Cardiac fibroblast (primary cell): ENCODE measurements at regions not wholly inside any gene's neighbourhood (a gene's known extent, or its start where the extent isn't known, plus 50 kb on each side); places are given as distances from the start of the nearest gene placed in this dataset.
"Not testable (repeated sequence)": the region's sequence is repeated elsewhere in the genome, so short reads cannot be mapped to it uniquely, and the experiment has no call there.

Source experiments
- DNase-seq, 2 donors: peaks; one replicate each; pipeline versions ENCODE4 v3.0.0 to v3.0.0-alpha.2; 2010; ENCODE audit warnings: low read depth in 2 of 2
- H3K4me3 ChIP-seq, 2 donors: replicated peaks in 1 of 2; 1 replicate in 1 of 2; 2 replicates in 1 of 2; pipeline ENCODE4 v1.5.1; 2011; ENCODE audit warnings: low read depth in 2 of 2, low read length in 2 of 2, mild to moderate bottlenecking in 2 of 2, moderate library complexity in 1 of 2
- CTCF ChIP-seq: IDR thresholded peaks from one replicate; pipeline ENCODE4 v1.5.1; 2011; ENCODE audit warnings: low read depth, mild to moderate bottlenecking, low read length, inconsistent platforms

- no peak overlapping the region for H3K4me3 ChIP-seq
- no peak for DNase-seq
- TF ChIP-seq CTCF, result no peak
These were observed 576.9 kb downstream of the BNC2 start for GRCh38 chr9:16293610-16294009.

- peak in 1 of 2 donors; percentile 72 for DNase-seq
- no peak overlapping the region for H3K4me3 ChIP-seq
- TF ChIP-seq CTCF, result no peak
These were observed 576.2 kb downstream of the BNC2 start for GRCh38 chr9:16294133-16294770.

GRCh38 chr9:16294940-16295339 is 575.5 kb downstream of the BNC2 start:
- H3K4me3 ChIP-seq, DNase-seq: not testable (repeated sequence)

- H3K4me3 ChIP-seq, DNase-seq: not testable (repeated sequence)
These were observed 571.1 kb downstream of the BNC2 start for GRCh38 chr9:16299368-16299767.

GRCh38 chr9:16303506-16303905 is 567.0 kb downstream of the BNC2 start:
- H3K4me3 ChIP-seq, result no peak overlapping the region
- no peak for DNase-seq
- no peak for TF ChIP-seq CTCF

GRCh38 chr9:16304301-16304700 is 566.2 kb downstream of the BNC2 start:
- DNase-seq, result no peak
- H3K4me3 ChIP-seq, result no peak overlapping the region
- no peak for TF ChIP-seq CTCF

- no peak overlapping the region for H3K4me3 ChIP-seq
- DNase-seq, result no peak
- no peak for TF ChIP-seq CTCF
These were observed 563.9 kb downstream of the BNC2 start for GRCh38 chr9:16306586-16306985.

GRCh38 chr9:16307626-16308195 is 562.8 kb downstream of the BNC2 start:
- no peak for DNase-seq
- no peak overlapping the region for H3K4me3 ChIP-seq
- TF ChIP-seq CTCF, result no peak
